HCT116 (cell line): ENCODE measurements at regions not wholly inside any gene's neighbourhood (a gene's known extent, or its start where the extent isn't known, plus 50 kb on each side); places are given as distances from the start of the nearest gene placed in this dataset.
A peak's percentile ranks its signal among the peaks of the same experiment; 100 is the strongest.

Experiments used
- ATAC-seq: fragments of 200-7000 bp; cut with Tn5 transposase; 2 replicates; pipeline ENCODE4 v1.9.1; 2020; ENCODE audit warnings: mild to moderate bottlenecking, moderate library complexity
- BruUV-seq: library from RNA; stranded (reverse); fragments of 400-500 nt; replicated peaks from 2 replicates; lab custom pipeline; 2021; lab: Mats Ljungman, UMichigan
- CTCF ChIA-PET: fragments of 300-600 bp; sonication (Branson Sonifier 250); formaldehyde crosslinking; loops from one replicate; lab custom pipeline; 2021; ENCODE audit warnings: antibody characterized with exemption; lab: Charles Lee
- POLR2A ChIA-PET: fragments of 300-600, 350-600 bp; sonication (Branson Sonifier 250); formaldehyde crosslinking; loops from one replicate; lab custom pipeline; 2021; ENCODE audit warnings: antibody characterized with exemption; lab: Charles Lee
- RAD21 ChIA-PET, 2 experiments: fragments of 300-600 bp; sonication (Branson Sonifier 250); formaldehyde crosslinking; loops; one replicate each; lab custom pipeline; 2023; ENCODE audit warnings: low total read pairs in 2 of 2; ENCODE audit not compliant: uncharacterized antibody in 2 of 2, unreplicated experiment in 2 of 2, low non-redundant PET in 1 of 2; lab: Charles Lee
- DNase-seq: peaks from one replicate; pipeline ENCODE4 v3.0.0-alpha.2; 2010; ENCODE audit warnings: low read depth, low spot score
- H2AFZ ChIP-seq: fragments of 200-600 bp; shearing (Covaris generic), sonication (generic); 2 replicates; pipeline ENCODE4 v1.6.1; 2017; ENCODE audit warnings: low read depth, mixed run types, mixed read lengths, antibody characterized with exemption, low read length; ENCODE audit not compliant: poor library complexity, severe bottlenecking
- H3K27ac ChIP-seq: 2 replicates; pipeline ENCODE4 v1.5.1; 2012; ENCODE audit warnings: low read depth, low read length
- H3K27me3 ChIP-seq: fragments of 200-600 bp; sonication (generic); 2 replicates; pipeline ENCODE4 v1.6.1; 2016; ENCODE audit warnings: mixed run types, low read length, mixed read lengths; ENCODE audit not compliant: insufficient read depth
- H3K36me3 ChIP-seq, 2 experiments: fragments of 200-500 bp in 1 of 2; fragments of 200-600 bp in 1 of 2; sonication (Bioruptor generic) in 1 of 2; sonication (generic) in 1 of 2; 2 replicates each; pipeline versions ENCODE4 v1.5.1 to v1.6.1; 2014 to 2016; ENCODE audit warnings: low read length in 2 of 2, inconsistent platforms in 1 of 2, mixed read lengths in 1 of 2, mixed run types in 1 of 2; ENCODE audit not compliant: insufficient read depth in 2 of 2, control insufficient read depth in 1 of 2
- H3K4me1 ChIP-seq, 2 experiments: fragments of 200-600 bp in 1 of 2; sonication (generic) in 1 of 2; 2 replicates each; pipeline versions ENCODE4 v1.5.1 to v1.6.1; 2012 to 2017; ENCODE audit warnings: low read length in 2 of 2, inconsistent platforms in 1 of 2, mild to moderate bottlenecking in 1 of 2, mixed read lengths in 1 of 2, mixed run types in 1 of 2, moderate library complexity in 1 of 2; ENCODE audit not compliant: insufficient read depth in 2 of 2, control insufficient read depth in 1 of 2
- H3K4me2 ChIP-seq: fragments of 200-600 bp; sonication (generic); 2 replicates; pipeline ENCODE4 v1.6.1; 2017; ENCODE audit warnings: mixed run types, low read length, mixed read lengths
- H3K4me3 ChIP-seq, 2 experiments: fragments of 200-600 bp in 1 of 2; sonication (generic) in 1 of 2; replicated peaks in 1 of 2; 2 replicates each; pipeline ENCODE4 v1.5.1; 2011 to 2016; ENCODE audit warnings: low read length in 2 of 2, control low read depth in 1 of 2, low read depth in 1 of 2, mild to moderate bottlenecking in 1 of 2, mixed read lengths in 1 of 2, mixed run types in 1 of 2
- H3K79me2 ChIP-seq: fragments of 200-600 bp; sonication (generic); 2 replicates; pipeline ENCODE4 v1.6.1; 2017; ENCODE audit warnings: mild to moderate bottlenecking, mixed run types, low read length, moderate library complexity, mixed read lengths; ENCODE audit not compliant: insufficient read depth
- H3K9ac ChIP-seq: fragments of 200-600 bp; sonication (generic); 2 replicates; pipeline ENCODE4 v1.6.1; 2016; ENCODE audit warnings: low read length, mixed read lengths
- H3K9me2 ChIP-seq: fragments of 200-600 bp; sonication (generic), shearing (Covaris generic); 2 replicates; pipeline ENCODE4 v1.6.1; 2017; ENCODE audit warnings: mixed run types, mild to moderate bottlenecking, moderate library complexity; ENCODE audit not compliant: insufficient read depth
- H3K9me3 ChIP-seq, 2 experiments: fragments of 200-500 bp in 1 of 2; fragments of 200-600 bp in 1 of 2; sonication (Bioruptor generic) in 1 of 2; sonication (generic) in 1 of 2; 2 replicates each; pipeline ENCODE4 v1.6.1; 2014 to 2017; ENCODE audit warnings: low read length in 2 of 2, mixed read lengths in 2 of 2, inconsistent platforms in 1 of 2, low read depth in 1 of 2, mild to moderate bottlenecking in 1 of 2, mixed run types in 1 of 2, moderate library complexity in 1 of 2; ENCODE audit not compliant: control insufficient read depth in 1 of 2, insufficient read depth in 1 of 2
- H4K20me1 ChIP-seq: fragments of 200-600 bp; sonication (generic), shearing (Covaris generic); 2 replicates; pipeline ENCODE4 v1.6.1; 2017; ENCODE audit warnings: mixed run types, mild to moderate bottlenecking, moderate library complexity; ENCODE audit not compliant: insufficient read depth
- CEBPB ChIP-seq: IDR thresholded peaks from 2 replicates; pipeline ENCODE4 v1.6.1; 2012; ENCODE audit warnings: low read depth
- EGR1 ChIP-seq: IDR thresholded peaks from 2 replicates; pipeline ENCODE4 v1.6.1; 2012; ENCODE audit warnings: low read depth
- ELF1 ChIP-seq: IDR thresholded peaks from 2 replicates; pipeline ENCODE4 v1.6.1; 2012; ENCODE audit warnings: low read depth, borderline replicate concordance
- POLR2A ChIP-seq: IDR thresholded peaks from 2 replicates; pipeline ENCODE4 v1.7.0; 2011; ENCODE audit warnings: borderline replicate concordance; ENCODE audit not compliant: insufficient read depth, insufficient read length; ENCODE audit errors: extremely low read depth
- SIN3A ChIP-seq: IDR thresholded peaks from 2 replicates; pipeline ENCODE4 v1.6.1; 2012; ENCODE audit warnings: low read depth
- SRF ChIP-seq: IDR thresholded peaks from 2 replicates; pipeline ENCODE4 v1.6.1; 2012; ENCODE audit warnings: low read depth
- YY1 ChIP-seq: IDR thresholded peaks from 2 replicates; pipeline ENCODE4 v1.6.1; 2011; ENCODE audit warnings: low read length, low read depth, moderate library complexity, mild to moderate bottlenecking; ENCODE audit not compliant: insufficient replicate concordance; ENCODE audit errors: extremely low read depth
- ZBTB33 ChIP-seq: IDR thresholded peaks from 2 replicates; pipeline ENCODE4 v1.6.1; 2011; ENCODE audit warnings: mild to moderate bottlenecking, low read length, moderate library complexity; ENCODE audit not compliant: insufficient replicate concordance; ENCODE audit errors: extremely low read depth
- intact Hi-C: fragments of 100-400 bp; cut with micrococcal nuclease; formaldehyde crosslinking; loops from 2 replicates; pipeline ENCODE4 v1.10.0; 2022
- TF ChIP-seq, protein P1 (sequence below): IDR thresholded peaks from 2 replicates; pipeline ENCODE4 v1.6.1; 2012; ENCODE audit warnings: low read depth
- TF ChIP-seq, protein P2 (sequence below): IDR thresholded peaks from 2 replicates; pipeline ENCODE4 v1.6.1; 2012

GRCh38 chr2:40551081-40551480 is 99.2 kb upstream of the SLC8A1 start (continued):
- TF ChIP-seq, protein P1, sequence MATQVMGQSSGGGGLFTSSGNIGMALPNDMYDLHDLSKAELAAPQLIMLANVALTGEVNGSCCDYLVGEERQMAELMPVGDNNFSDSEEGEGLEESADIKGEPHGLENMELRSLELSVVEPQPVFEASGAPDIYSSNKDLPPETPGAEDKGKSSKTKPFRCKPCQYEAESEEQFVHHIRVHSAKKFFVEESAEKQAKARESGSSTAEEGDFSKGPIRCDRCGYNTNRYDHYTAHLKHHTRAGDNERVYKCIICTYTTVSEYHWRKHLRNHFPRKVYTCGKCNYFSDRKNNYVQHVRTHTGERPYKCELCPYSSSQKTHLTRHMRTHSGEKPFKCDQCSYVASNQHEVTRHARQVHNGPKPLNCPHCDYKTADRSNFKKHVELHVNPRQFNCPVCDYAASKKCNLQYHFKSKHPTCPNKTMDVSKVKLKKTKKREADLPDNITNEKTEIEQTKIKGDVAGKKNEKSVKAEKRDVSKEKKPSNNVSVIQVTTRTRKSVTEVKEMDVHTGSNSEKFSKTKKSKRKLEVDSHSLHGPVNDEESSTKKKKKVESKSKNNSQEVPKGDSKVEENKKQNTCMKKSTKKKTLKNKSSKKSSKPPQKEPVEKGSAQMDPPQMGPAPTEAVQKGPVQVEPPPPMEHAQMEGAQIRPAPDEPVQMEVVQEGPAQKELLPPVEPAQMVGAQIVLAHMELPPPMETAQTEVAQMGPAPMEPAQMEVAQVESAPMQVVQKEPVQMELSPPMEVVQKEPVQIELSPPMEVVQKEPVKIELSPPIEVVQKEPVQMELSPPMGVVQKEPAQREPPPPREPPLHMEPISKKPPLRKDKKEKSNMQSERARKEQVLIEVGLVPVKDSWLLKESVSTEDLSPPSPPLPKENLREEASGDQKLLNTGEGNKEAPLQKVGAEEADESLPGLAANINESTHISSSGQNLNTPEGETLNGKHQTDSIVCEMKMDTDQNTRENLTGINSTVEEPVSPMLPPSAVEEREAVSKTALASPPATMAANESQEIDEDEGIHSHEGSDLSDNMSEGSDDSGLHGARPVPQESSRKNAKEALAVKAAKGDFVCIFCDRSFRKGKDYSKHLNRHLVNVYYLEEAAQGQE = no peak
- TF ChIP-seq EGR1 (no peak), CEBPB (no peak), ELF1 (no peak), ZBTB33 (no peak), YY1 (no peak)

GRCh38 chr2:40554665-40555294 is 102.9 kb upstream of the SLC8A1 start:
- Histone ChIP-seq H3K9me2 (no peaks in the 10 kb centered on the region), H3K4me2 (no peak overlapping the region), H3K27ac (no peak overlapping the region), H3K36me3 (no peaks in the 10 kb centered on the region), H3K79me2 (no peaks in the 10 kb centered on the region), H3K9ac (no peak overlapping the region), H4K20me1 (no peaks in the 10 kb centered on the region), H3K4me1 (no peaks in the 10 kb centered on the region), H3K4me3 (no peak overlapping the region), H3K9me3 (no peaks in the 10 kb centered on the region), H3K27me3 (peaks cover 21% of the 10 kb centered on the region), H2AFZ (no peak overlapping the region)
- DNase-seq = peak; percentile 27
- BruUV-seq = no TSS peak
- RAD21 ChIA-PET = interaction anchor here (0.8 to 1.4 kb wide), 2 partner anchors 71 to 641 kb away, joined by 3 to 5 read pairs; no protein-coding TSS in a partner anchor
- intact Hi-C loops = loop anchor here (1.0 kb wide), 3 partner anchors 106 to 641 kb away; no protein-coding TSS in a partner anchor
- POLR2A ChIA-PET = interaction anchor here (0.9 kb wide), 1 partner anchor 641 kb away, joined by 3 read pairs; no protein-coding TSS in a partner anchor
- CTCF ChIA-PET = interaction anchor here (0.7 to 2.3 kb wide), 14 partner anchors 11 to 644 kb away, joined by 3 to 14 read pairs (median 4); no protein-coding TSS in a partner anchor
- peak; percentile 92 for ATAC-seq
- TF ChIP-seq SIN3A = no peak
- TF ChIP-seq SRF = no peak
- no peak for TF ChIP-seq ZBTB33
- TF ChIP-seq, protein P2, sequence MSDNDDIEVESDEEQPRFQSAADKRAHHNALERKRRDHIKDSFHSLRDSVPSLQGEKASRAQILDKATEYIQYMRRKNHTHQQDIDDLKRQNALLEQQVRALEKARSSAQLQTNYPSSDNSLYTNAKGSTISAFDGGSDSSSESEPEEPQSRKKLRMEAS = no peak
- TF ChIP-seq POLR2A = no peak
- TF ChIP-seq, protein P1 = no peak
- no peak for TF ChIP-seq YY1
